DMS 273 (cell line): ENCODE measurements at regions not wholly inside any gene's neighbourhood (a gene's known extent, or its start where the extent isn't known, plus 50 kb on each side); places are given as distances from the start of the nearest gene placed in this dataset.

Source experiments
- DNase-seq: peaks from one replicate; lab custom pipeline; 2025; ENCODE audit not compliant: unreplicated experiment; lab: John Stamatoyannopoulos, UW

GRCh38 chr18:24669502-24669901 lies 209.1 kb downstream of the HRH4 start:
- DNase-seq = peak; percentile 28

- DNase-seq = peak; percentile 72
Observed at GRCh38 chr18:24672165-24672941, 211.9 kb downstream of the HRH4 start.

GRCh38 chr18:24674200-24674599 lies 213.8 kb downstream of the HRH4 start:
- DNase-seq = no peak

GRCh38 chr18:24674605-24675004 lies 214.2 kb downstream of the HRH4 start:
- no peak for DNase-seq

- DNase-seq = no peak
Observed at GRCh38 chr18:24677011-24677410, 216.6 kb downstream of the HRH4 start.

GRCh38 chr18:24678107-24678506 lies 217.7 kb downstream of the HRH4 start:
- DNase-seq = no peak

- DNase-seq = no peak
Observed at GRCh38 chr18:24678626-24679025, 218.2 kb downstream of the HRH4 start.

- DNase-seq = no peak
Observed at GRCh38 chr18:24679062-24679461, 218.6 kb downstream of the HRH4 start.

GRCh38 chr18:24683925-24684324 lies 223.5 kb downstream of the HRH4 start:
- peak; percentile 62 for DNase-seq

- no peak for DNase-seq
Observed at GRCh38 chr18:24685254-24685959, 225.0 kb downstream of the HRH4 start.

GRCh38 chr18:24695168-24695567 lies 234.7 kb downstream of the HRH4 start:
- peak; percentile 15 for DNase-seq

GRCh38 chr18:24702001-24702515 lies 241.6 kb downstream of the HRH4 start:
- peak; percentile 9 for DNase-seq

- no peak for DNase-seq
Observed at GRCh38 chr18:24703316-24703715, 242.9 kb downstream of the HRH4 start.

- DNase-seq = peak; percentile 89
Observed at GRCh38 chr18:24704946-24705630, 244.7 kb downstream of the HRH4 start.

GRCh38 chr18:24710474-24710873 lies 250.0 kb downstream of the HRH4 start:
- no peak for DNase-seq

- DNase-seq = no peak
Observed at GRCh38 chr18:24719791-24720190, 259.4 kb downstream of the HRH4 start.

GRCh38 chr18:24721388-24721787 lies 261.0 kb downstream of the HRH4 start:
- DNase-seq = no peak

GRCh38 chr18:24725644-24726415 lies 265.4 kb downstream of the HRH4 start:
- DNase-seq = no peak

- peak; percentile 88 for DNase-seq
Observed at GRCh38 chr18:24726727-24727492, 266.5 kb downstream of the HRH4 start.

- no peak for DNase-seq
Observed at GRCh38 chr18:24727685-24728084, 267.2 kb downstream of the HRH4 start.
